HG03135 (cell line): ENCODE measurements at regions not wholly inside any gene's neighbourhood (a gene's known extent, or its start where the extent isn't known, plus 50 kb on each side); places are given as distances from the start of the nearest gene placed in this dataset.
"Not testable (repeated sequence)": the region's sequence is repeated elsewhere in the genome, so short reads cannot be mapped to it uniquely, and the experiment has no call there.

Source experiments
- ATAC-seq: cut with Tn5 transposase; IDR thresholded peaks from one replicate; pipeline ENCODE4 v1.9.1; 2021; ENCODE audit warnings: mild to moderate bottlenecking, moderate library complexity; ENCODE audit not compliant: unreplicated experiment

DNA sequence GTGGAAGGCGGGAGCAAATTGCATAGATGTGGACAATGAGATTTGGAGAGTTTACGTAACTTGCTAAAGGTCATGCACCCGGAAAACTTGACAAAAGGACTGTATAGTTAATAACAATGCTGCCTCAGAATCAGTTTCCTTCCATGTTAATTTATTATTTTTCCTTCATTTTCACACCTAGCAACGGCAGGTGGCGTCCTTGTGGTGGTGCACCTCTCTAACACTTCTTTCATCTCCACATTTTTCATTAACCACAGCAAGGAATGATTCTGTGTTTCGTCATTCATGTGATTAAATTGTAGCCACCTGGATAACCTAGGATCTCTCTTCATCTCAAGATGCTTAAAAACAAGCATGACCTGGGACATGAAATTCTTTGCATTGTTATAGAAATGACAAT, 2133.0 kb downstream of the NCAM2 start:
- ATAC-seq, result no peak

DNA sequence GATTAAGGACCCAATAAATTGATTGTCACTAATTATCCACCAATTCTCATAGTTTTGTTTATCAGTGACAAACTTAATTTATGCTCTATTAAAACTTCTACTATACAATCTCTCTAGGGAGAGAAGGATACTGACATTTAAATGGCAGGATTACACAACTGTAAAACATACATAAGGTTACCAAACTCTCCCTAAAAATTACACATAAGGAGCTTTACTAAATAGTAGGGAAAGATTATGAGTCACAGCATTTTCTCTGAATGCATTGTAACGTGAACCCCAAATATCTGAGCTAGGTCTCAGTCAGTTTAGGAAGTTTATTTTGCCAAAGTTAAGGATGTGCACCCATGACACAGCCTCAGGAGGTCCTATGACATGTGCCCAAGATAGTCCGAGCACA, 2140.6 kb downstream of the NCAM2 start:
- no peak for ATAC-seq

DNA sequence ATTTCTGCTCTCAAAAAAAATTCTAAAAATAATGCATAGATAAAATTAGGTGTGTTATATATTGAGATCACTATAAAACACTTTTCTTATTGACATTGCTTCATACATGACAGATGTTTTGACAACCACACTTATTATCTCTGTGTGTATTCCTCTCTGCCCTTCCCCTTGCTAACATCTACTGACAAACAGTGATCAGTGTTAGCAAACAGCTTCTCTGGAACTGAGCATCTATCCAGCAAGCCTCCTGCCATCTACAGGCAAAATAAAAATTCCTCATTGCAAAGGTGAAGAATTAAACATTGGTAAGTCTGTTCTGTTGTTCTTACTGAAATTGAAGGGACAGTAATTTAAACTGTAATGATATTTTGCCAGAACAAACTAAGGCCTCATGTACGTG, 2153.9 kb downstream of the NCAM2 start:
- ATAC-seq, result no peak

DNA sequence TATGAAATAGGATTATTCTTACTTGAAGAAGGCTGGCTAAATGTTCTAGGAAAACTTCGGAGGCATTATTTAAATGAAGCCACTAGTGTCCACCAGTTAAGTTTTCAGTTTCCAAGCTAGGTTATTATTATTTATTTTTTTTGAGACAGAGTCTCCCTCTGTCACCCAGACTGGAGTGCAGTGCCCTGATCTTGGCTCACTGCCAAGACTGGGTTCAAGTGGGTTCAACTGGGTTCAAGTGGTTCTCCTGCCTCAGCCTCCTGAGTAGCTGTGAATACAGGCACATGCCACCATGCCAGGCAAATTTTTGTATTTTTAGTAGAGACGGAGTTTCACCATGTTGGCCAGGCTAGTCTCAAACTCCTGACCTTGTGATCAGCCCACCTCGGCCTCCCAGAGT, 2155.6 kb downstream of the NCAM2 start:
- ATAC-seq, result not testable (repeated sequence)

DNA sequence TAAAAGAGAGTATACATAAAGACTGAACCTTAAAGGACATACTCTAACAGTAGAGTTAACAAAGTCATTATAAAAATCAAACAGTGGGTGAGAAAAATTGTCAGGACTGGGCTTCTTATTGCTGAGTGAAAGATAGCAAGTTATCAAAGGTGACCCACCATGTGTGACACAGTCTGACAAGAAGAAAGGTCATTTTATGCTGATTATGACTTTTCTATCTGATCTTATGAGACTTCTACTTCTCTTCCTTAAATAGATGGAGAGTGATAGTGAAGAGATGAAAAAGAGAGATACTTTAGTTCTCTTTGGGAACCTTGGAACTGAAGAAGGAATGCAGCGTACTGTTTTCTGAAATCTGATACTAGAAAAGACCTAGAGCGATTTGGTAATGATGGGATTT, 2157.1 kb downstream of the NCAM2 start:
- ATAC-seq, result no peak

DNA sequence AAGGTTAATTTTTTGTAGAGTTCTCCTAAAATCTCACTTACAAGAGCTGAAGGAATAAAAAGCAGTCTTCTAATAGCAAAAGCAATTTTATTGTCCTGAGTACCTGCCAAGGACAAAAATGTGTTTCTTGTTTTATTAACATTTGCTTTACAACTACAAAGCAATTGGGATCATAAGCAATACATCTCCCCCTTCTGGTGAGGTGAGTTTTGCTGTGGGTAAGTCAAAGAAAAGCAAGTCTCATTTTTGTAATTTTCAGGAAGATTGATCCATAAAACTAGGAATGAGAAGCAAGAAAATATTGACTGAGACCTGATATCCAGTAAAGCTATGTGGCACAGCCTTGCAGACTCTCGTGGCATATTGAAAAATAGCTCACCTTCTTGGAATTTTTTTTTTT, 2162.7 kb downstream of the NCAM2 start:
- ATAC-seq, result no peak

DNA sequence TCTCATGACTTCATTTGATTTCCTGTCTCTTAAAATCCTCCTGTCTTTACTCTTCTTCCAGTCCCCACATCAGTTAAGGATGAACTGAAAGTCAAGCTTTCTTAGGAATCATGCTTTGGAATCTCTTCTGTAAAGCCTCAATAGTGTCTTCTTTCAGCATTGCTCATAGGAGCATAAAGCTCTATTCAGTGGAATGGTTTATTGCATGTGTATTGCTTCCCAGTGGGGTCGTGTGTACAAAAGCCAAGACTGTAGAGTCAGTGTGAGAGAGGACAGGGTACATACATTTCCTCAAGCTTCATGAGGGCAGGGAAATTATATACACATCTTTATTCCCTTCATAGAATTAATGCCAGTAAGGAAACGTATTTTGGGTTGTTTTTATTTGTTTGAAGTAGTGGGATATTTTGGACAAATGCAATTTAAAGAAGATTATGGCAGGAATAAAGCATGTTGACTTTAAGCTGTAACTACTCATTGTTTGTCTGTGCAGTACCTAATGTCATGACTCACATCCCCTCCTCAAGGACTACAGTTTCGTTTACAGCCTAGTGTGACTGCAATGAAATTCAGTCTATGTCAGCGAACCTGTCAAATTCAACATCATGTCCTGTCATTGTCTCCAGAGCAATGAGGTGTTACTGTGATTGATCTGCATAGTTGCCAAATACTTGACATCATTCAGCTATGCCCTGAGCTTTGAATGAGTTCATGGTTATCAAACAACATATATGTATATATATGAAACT, 2164.2 kb downstream of the NCAM2 start:
- ATAC-seq, result no peak
